B cell (primary cell): ENCODE measurements at regions not wholly inside any gene's neighbourhood (a gene's known extent, or its start where the extent isn't known, plus 50 kb on each side); places are given as distances from the start of the nearest gene placed in this dataset.

ENCODE experiments used
- ATAC-seq: fragments of 200-7000 bp; cut with Tn5 transposase; one replicate; pipeline ENCODE4 v1.10.0; 2021; ENCODE audit warnings: low read depth, mild to moderate bottlenecking, moderate number of reproducible peaks, moderate library complexity
- CTCF ChIA-PET: fragments of 350-600 bp; sonication (Branson Sonifier 250); formaldehyde crosslinking; loops from one replicate; lab custom pipeline; 2021; ENCODE audit warnings: antibody characterized with exemption, inconsistent platforms; lab: Charles Lee
- POLR2A ChIA-PET: fragments of 350-600 bp; sonication (Branson Sonifier 250); formaldehyde crosslinking; loops from one replicate; lab custom pipeline; 2021; ENCODE audit warnings: antibody characterized with exemption; lab: Charles Lee
- DNase-seq: peaks from one replicate; pipeline ENCODE4 v3.0.0; 2013
- H2AFZ ChIP-seq: 2 replicates; pipeline ENCODE4 v1.6.1; 2012; ENCODE audit warnings: mild to moderate bottlenecking, low read depth, low read length; ENCODE audit not compliant: insufficient read depth, poor library complexity, severe bottlenecking
- H3K27ac ChIP-seq, 2 donors: 1 replicate in 1 of 2; 2 replicates in 1 of 2; pipeline ENCODE4 v1.5.1; 2012 to 2013; ENCODE audit warnings: low read length in 2 of 2, mild to moderate bottlenecking in 2 of 2, moderate library complexity in 1 of 2
- H3K27me3 ChIP-seq, 4 experiments: fragments of 200-600 bp in 1 of 4; sonication (generic) in 1 of 4; replicated peaks in 1 of 4; 1 replicate in 2 of 4; 2 replicates in 2 of 4; pipeline versions ENCODE4 v1.6.1 to v1.7.0; 2013 to 2016; ENCODE audit warnings: low read length in 3 of 4, mild to moderate bottlenecking in 2 of 4, mixed read lengths in 1 of 4, moderate library complexity in 1 of 4; ENCODE audit not compliant: insufficient read depth in 4 of 4, control insufficient read depth in 3 of 4; ENCODE audit errors: control extremely low read depth in 1 of 4
- H3K36me3 ChIP-seq, 2 experiments: replicated peaks in 1 of 2; 1 replicate in 1 of 2; 2 replicates in 1 of 2; pipeline versions ENCODE4 v1.6.1 to v1.7.1; 2013; ENCODE audit warnings: low read length in 1 of 2; ENCODE audit not compliant: insufficient read depth in 2 of 2, control insufficient read depth in 1 of 2; ENCODE audit errors: control extremely low read depth in 1 of 2, extremely low read depth in 1 of 2
- H3K4me1 ChIP-seq, 2 donors: fragments of 200-600 bp in 1 of 2; sonication (generic) in 1 of 2; 1 replicate in 1 of 2; 2 replicates in 1 of 2; pipeline versions ENCODE4 v1.5.1 to v1.6.1; 2013 to 2017; ENCODE audit warnings: low read length in 2 of 2; ENCODE audit not compliant: control insufficient read depth in 2 of 2, insufficient read depth in 2 of 2
- H3K4me2 ChIP-seq: replicated peaks from 2 replicates; pipeline ENCODE3; 2012; ENCODE audit warnings: mild to moderate bottlenecking, low read depth, low read length; ENCODE audit not compliant: poor library complexity, severe bottlenecking
- H3K4me3 ChIP-seq, 5 experiments: fragments of 200-600 bp in 1 of 5; sonication (generic) in 1 of 5; 1 replicate in 3 of 5; 2 replicates in 2 of 5; pipeline versions ENCODE4 v1.5.1 to v1.7.0; 2011 to 2016; ENCODE audit warnings: low read length in 4 of 5, mild to moderate bottlenecking in 4 of 5, low read depth in 2 of 5, control low read depth in 1 of 5, moderate library complexity in 1 of 5; ENCODE audit not compliant: insufficient read depth in 1 of 5; ENCODE audit errors: control extremely low read depth in 1 of 5, extremely low read depth in 1 of 5
- H3K79me2 ChIP-seq: fragments of 200-600 bp; sonication (generic); one replicate; pipeline ENCODE4 v1.6.0; 2016; ENCODE audit warnings: low read length; ENCODE audit not compliant: control insufficient read depth, insufficient read depth
- H3K9ac ChIP-seq: fragments of 200-600 bp; sonication (generic); 2 replicates; pipeline ENCODE4 v1.6.1; 2017; ENCODE audit warnings: mild to moderate bottlenecking, low read length, moderate library complexity
- H3K9me3 ChIP-seq, 3 donors: one replicate each; pipeline versions ENCODE4 v1.6.1 to v1.7.1; 2013; ENCODE audit warnings: low read length in 2 of 3; ENCODE audit not compliant: control insufficient read depth in 2 of 3, insufficient read depth in 1 of 3; ENCODE audit errors: control extremely low read depth in 1 of 3
- H4K20me1 ChIP-seq: 2 replicates; pipeline ENCODE4 v1.6.0; 2012; ENCODE audit warnings: mild to moderate bottlenecking, low read length; ENCODE audit not compliant: insufficient read depth, control insufficient read depth, poor library complexity, severe bottlenecking
- H3K27ac Mint-ChIP-seq: one replicate; pipeline ENCODE4 v1.8.0; 2021; ENCODE audit warnings: mixed read lengths
- H3K27me3 Mint-ChIP-seq: one replicate; pipeline ENCODE4 v1.8.0; 2021; ENCODE audit warnings: mixed read lengths
- H3K4me1 Mint-ChIP-seq: one replicate; pipeline ENCODE4 v1.8.0; 2021; ENCODE audit warnings: mixed read lengths
- H3K4me3 Mint-ChIP-seq: one replicate; pipeline ENCODE4 v1.8.0; 2021; ENCODE audit warnings: mixed read lengths
- H3K9me3 Mint-ChIP-seq: one replicate; pipeline ENCODE4 v1.8.0; 2022; ENCODE audit warnings: mixed read lengths; ENCODE audit not compliant: insufficient read depth
- EZH2 ChIP-seq: IDR thresholded peaks from 2 replicates; pipeline ENCODE4 v1.6.1; 2012; ENCODE audit warnings: borderline replicate concordance, low read depth, mild to moderate bottlenecking, moderate library complexity, low read length; ENCODE audit not compliant: insufficient read depth, poor library complexity, severe bottlenecking
- WGBS: methylation state at CpG from one replicate; pipeline ENCODE4 v1.1.5; 2013; ENCODE audit warnings: missing lambda C conversion rate; ENCODE audit not compliant: insufficient coverage; 5-methylcytosine and 5-hydroxymethylcytosine counted together
- intact Hi-C: fragments of 100-400 bp; cut with micrococcal nuclease; formaldehyde crosslinking; loops from one replicate; pipeline ENCODE4 v1.10.0; 2022
- TF ChIP-seq, protein P1 (sequence below): fragments of 200-600 bp; IDR thresholded peaks from one replicate; pipeline ENCODE4 v1.8.0; 2022; ENCODE audit warnings: antibody characterized with exemption, mild to moderate bottlenecking

DNA sequence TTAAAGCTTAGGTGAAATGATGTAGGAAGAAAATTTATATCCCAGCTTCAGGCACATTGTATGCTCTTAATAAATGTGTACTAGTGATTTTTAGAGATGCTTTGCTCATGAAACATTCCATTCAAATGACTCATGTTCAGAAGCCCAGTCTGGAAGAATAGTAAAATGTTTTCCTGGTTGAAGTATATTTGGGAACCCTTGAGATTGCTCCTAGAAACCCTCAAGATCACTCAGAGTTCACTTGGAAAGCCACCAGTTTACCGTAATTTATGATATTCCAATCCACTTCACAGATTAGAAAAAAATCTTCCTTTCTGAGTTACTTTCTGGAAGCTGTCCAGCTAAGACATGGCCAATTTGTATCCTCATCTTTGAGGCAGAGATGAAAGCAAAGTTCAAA is 186.4 kb downstream of the SYT10 start:
- TF ChIP-seq EZH2: no peak
- Histone ChIP-seq H3K9me3 (no peaks in the 10 kb centered on the region), H3K9ac (no peak overlapping the region), H4K20me1 (no peaks in the 10 kb centered on the region), H3K4me2 (no peak overlapping the region), H2AFZ (no peak overlapping the region), H3K36me3 (no peaks in the 10 kb centered on the region), H3K4me1 (no peaks in the 10 kb centered on the region), H3K4me3 (no peak overlapping the region), H3K79me2 (no peaks in the 10 kb centered on the region), H3K27ac (no peak overlapping the region), H3K27me3 (no peaks in the 10 kb centered on the region)
- H3K4me3 Mint-ChIP-seq: no peak overlapping the region
- POLR2A ChIA-PET: no interaction called here
- DNase-seq (no peak), ATAC-seq (no peak)
- no peaks in the 10 kb centered on the region for H3K27me3 Mint-ChIP-seq
- WGBS: 89% methylated on average over 1 of the region's 1 CpG
- intact Hi-C loops: no loop called here
- H3K4me1 Mint-ChIP-seq: no peaks in the 10 kb centered on the region
- CTCF ChIA-PET: no interaction called here
- no peaks in the 10 kb centered on the region for H3K9me3 Mint-ChIP-seq
- no peak overlapping the region for H3K27ac Mint-ChIP-seq

GRCh38 chr12:33251548-33251947 is 188.1 kb downstream of the SYT10 start:
- no peaks in the 10 kb centered on the region for H3K79me2 ChIP-seq
- no peak overlapping the region for H3K4me3 ChIP-seq
- no peaks in the 10 kb centered on the region for H3K4me1 ChIP-seq
- no peaks in the 10 kb centered on the region for H3K27me3 ChIP-seq
- Mint-ChIP-seq H3K27ac (no peak overlapping the region), H3K27me3 (no peaks in the 10 kb centered on the region), H3K9me3 (no peaks in the 10 kb centered on the region), H3K4me3 (no peak overlapping the region), H3K4me1 (no peaks in the 10 kb centered on the region)
- no peak for TF ChIP-seq EZH2
- TF ChIP-seq, protein P1, sequence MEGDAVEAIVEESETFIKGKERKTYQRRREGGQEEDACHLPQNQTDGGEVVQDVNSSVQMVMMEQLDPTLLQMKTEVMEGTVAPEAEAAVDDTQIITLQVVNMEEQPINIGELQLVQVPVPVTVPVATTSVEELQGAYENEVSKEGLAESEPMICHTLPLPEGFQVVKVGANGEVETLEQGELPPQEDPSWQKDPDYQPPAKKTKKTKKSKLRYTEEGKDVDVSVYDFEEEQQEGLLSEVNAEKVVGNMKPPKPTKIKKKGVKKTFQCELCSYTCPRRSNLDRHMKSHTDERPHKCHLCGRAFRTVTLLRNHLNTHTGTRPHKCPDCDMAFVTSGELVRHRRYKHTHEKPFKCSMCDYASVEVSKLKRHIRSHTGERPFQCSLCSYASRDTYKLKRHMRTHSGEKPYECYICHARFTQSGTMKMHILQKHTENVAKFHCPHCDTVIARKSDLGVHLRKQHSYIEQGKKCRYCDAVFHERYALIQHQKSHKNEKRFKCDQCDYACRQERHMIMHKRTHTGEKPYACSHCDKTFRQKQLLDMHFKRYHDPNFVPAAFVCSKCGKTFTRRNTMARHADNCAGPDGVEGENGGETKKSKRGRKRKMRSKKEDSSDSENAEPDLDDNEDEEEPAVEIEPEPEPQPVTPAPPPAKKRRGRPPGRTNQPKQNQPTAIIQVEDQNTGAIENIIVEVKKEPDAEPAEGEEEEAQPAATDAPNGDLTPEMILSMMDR: no peak
- ChIA-PET CTCF (no interaction called here), POLR2A (no interaction called here)
- ATAC-seq: no peak
- no peak overlapping the region for H2AFZ ChIP-seq
- no peaks in the 10 kb centered on the region for H4K20me1 ChIP-seq
- no peak overlapping the region for H3K27ac ChIP-seq
- H3K4me2 ChIP-seq: no peak overlapping the region
- intact Hi-C loops: no loop called here
- no peaks in the 10 kb centered on the region for H3K36me3 ChIP-seq
- H3K9ac ChIP-seq: no peak overlapping the region
- H3K9me3 ChIP-seq: no peaks in the 10 kb centered on the region
- DNase-seq: no peak
